Chondrocyte (in vitro differentiated cells): ENCODE measurements at regions not wholly inside any gene's neighbourhood (a gene's known extent, or its start where the extent isn't known, plus 50 kb on each side); places are given as distances from the start of the nearest gene placed in this dataset.

ENCODE experiments used
- DNase-seq: peaks from one replicate; pipeline ENCODE4 v3.0.0; 2021; ENCODE audit warnings: mixed read lengths, low spot score
- H3K27ac Mint-ChIP-seq: one replicate; pipeline ENCODE4 v1.8.0; 2021; ENCODE audit warnings: mild to moderate bottlenecking, moderate library complexity, mixed read lengths; ENCODE audit not compliant: unreplicated experiment
- H3K27me3 Mint-ChIP-seq: 2 replicates; pipeline ENCODE4 v1.8.0; 2021; ENCODE audit warnings: low read depth, mixed read lengths
- H3K36me3 Mint-ChIP-seq: 2 replicates; pipeline ENCODE4 v1.8.0; 2021; ENCODE audit warnings: low read depth, mixed read lengths
- H3K4me1 Mint-ChIP-seq: 2 replicates; pipeline ENCODE4 v1.8.0; 2021; ENCODE audit warnings: low read depth, mild to moderate bottlenecking, mixed read lengths
- H3K4me3 Mint-ChIP-seq: one replicate; pipeline ENCODE4 v1.8.0; 2021; ENCODE audit warnings: mild to moderate bottlenecking, moderate library complexity, mixed read lengths; ENCODE audit not compliant: unreplicated experiment
- H3K9me3 Mint-ChIP-seq: 2 replicates; pipeline ENCODE4 v1.8.0; 2021; ENCODE audit warnings: low read depth, mixed read lengths
- CTCF ChIP-seq: fragments of 200-600 bp; sonication (generic); IDR thresholded peaks from 2 replicates; pipeline ENCODE4 v1.5.0; 2021; ENCODE audit warnings: antibody characterized with exemption, mild to moderate bottlenecking, moderate library complexity

DNA sequence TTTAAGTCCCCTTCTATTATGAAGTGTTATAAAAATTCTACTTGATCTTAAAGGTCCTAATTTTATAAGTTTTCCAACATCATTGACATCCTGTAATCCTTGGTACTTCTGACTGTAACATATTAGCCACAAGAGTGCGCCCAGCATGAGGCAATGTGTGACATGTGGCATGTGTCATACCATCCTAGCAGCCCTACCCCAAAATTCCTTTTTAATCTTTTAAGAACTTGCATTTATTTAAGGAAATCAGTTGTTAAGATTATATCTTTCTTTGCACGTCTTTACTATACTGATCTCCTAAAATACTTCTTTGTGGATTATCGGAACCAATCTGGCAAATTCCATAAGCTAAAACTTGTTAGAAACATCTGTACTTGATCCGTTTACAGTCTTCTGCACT, 167.1 kb upstream of the SLC24A3 start:
- no peak for TF ChIP-seq CTCF
- H3K9me3 Mint-ChIP-seq = no peaks in the 10 kb centered on the region
- no peak overlapping the region for H3K27ac Mint-ChIP-seq

DNA sequence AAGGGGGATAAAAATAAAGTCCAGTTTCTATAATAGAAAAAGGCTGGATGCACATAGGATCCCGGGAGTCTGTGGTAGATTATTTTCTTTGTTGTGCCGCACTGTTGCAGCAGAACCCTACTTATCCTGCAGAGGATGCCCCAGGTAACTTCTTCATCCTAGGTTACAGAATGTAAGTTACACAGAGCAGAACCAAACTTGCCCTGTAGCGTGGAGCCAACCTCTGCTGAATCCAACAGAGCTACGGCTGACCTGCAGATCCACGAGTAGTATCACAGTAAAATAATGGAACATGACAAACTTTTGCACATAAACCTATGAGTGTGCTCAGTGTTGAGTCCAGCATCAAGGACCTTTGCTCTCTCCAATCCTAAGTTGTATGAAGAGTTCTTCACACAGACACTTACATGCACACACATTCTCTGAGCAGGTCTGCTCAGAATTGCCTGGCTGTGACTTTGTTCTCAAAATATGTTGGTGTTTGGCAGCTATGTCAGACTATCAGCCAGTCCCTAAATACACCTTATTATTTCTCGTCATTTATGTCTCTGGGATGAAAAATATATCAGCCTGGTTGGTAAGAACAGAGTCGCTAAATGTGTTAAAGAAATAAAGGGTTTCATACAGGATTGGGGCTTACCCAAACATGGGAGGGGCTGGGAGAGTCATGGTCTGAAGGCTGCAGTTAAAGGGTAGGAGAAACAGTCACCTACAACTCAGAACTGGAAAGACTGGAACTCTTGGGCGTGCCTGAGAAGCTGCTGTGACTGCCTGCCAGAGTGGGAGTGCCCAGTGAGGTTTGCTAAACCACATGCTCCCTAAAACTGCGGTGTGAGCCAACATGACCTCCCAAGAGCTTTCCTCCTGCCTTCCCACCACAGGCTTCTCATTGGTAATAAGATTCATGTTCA, 165.1 kb upstream of the SLC24A3 start:
- no peak for TF ChIP-seq CTCF
- Mint-ChIP-seq H3K27me3 (no peaks in the 10 kb centered on the region), H3K9me3 (no peaks in the 10 kb centered on the region), H3K4me3 (no peak overlapping the region), H3K27ac (no peak overlapping the region), H3K36me3 (no peaks in the 10 kb centered on the region), H3K4me1 (no peaks in the 10 kb centered on the region)
- DNase-seq = no peak

More for the DNA sequence above, 167.1 kb upstream of the SLC24A3 start:
- H3K4me1 Mint-ChIP-seq = no peaks in the 10 kb centered on the region
- H3K27me3 Mint-ChIP-seq = no peaks in the 10 kb centered on the region
- DNase-seq = no peak
- no peak overlapping the region for H3K4me3 Mint-ChIP-seq
- H3K36me3 Mint-ChIP-seq = no peaks in the 10 kb centered on the region

GRCh38 chr20:19047951-19048296, 164.5 kb upstream of the SLC24A3 start:
- no peak for DNase-seq
- H3K27ac Mint-ChIP-seq = no peak overlapping the region
- H3K4me3 Mint-ChIP-seq = no peak overlapping the region
- TF ChIP-seq CTCF = no peak
- H3K4me1 Mint-ChIP-seq = no peaks in the 10 kb centered on the region
- no peaks in the 10 kb centered on the region for H3K36me3 Mint-ChIP-seq
- H3K9me3 Mint-ChIP-seq = no peaks in the 10 kb centered on the region
- H3K27me3 Mint-ChIP-seq = no peaks in the 10 kb centered on the region

- no peak for DNase-seq
- no peak overlapping the region for H3K27ac Mint-ChIP-seq
- no peak for TF ChIP-seq CTCF
- no peaks in the 10 kb centered on the region for H3K27me3 Mint-ChIP-seq
- H3K4me1 Mint-ChIP-seq = no peaks in the 10 kb centered on the region
- no peaks in the 10 kb centered on the region for H3K36me3 Mint-ChIP-seq
- no peak overlapping the region for H3K4me3 Mint-ChIP-seq
- H3K9me3 Mint-ChIP-seq = no peaks in the 10 kb centered on the region
Measured at GRCh38 chr20:19048995-19049501, 163.4 kb upstream of the SLC24A3 start.

DNA sequence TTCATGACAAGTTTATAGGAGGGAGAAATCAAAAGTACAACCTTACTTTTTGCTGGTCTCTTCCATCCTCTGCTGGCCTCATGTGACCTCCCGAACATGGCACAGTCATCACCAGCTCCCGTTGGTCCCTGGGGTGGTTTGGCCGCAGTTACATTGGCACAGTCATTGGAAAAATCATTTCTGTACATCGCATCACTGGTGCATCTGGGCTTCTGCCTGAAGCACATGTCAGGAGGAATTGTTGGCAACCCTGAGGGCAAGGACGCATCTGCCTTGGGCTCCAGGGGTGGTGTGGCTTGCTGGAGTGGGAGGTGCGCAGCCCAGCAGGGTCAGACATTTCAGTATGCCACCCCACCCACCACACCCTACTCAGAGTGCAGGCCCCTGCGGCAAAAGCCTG, 162.9 kb upstream of the SLC24A3 start:
- H3K4me3 Mint-ChIP-seq = no peak overlapping the region
- TF ChIP-seq CTCF = no peak
- no peaks in the 10 kb centered on the region for H3K4me1 Mint-ChIP-seq
- no peaks in the 10 kb centered on the region for H3K36me3 Mint-ChIP-seq
- no peak for DNase-seq
- no peaks in the 10 kb centered on the region for H3K9me3 Mint-ChIP-seq
- H3K27ac Mint-ChIP-seq = no peak overlapping the region
- no peaks in the 10 kb centered on the region for H3K27me3 Mint-ChIP-seq
